K562 (cell line): ENCODE measurements at regions not wholly inside any gene's neighbourhood (a gene's known extent, or its start where the extent isn't known, plus 50 kb on each side); places are given as distances from the start of the nearest gene placed in this dataset.

Experiments
- ATAC-seq: fragments of 200-7000 bp; cut with Tn5 transposase; 3 replicates; pipeline ENCODE4 v1.9.1; 2020; ENCODE audit warnings: moderate library complexity
- BruUV-seq: library from RNA; stranded (reverse); fragments of 400-500 nt; replicated peaks from 2 replicates; lab custom pipeline; 2021; lab: Mats Ljungman, UMichigan
- CTCF ChIA-PET: fragments of 300-600 bp; formaldehyde crosslinking; extraction: SDS; loops from one replicate; lab custom pipeline; 2021; ENCODE audit warnings: low intra/inter-chr PET ratio; lab: Yijun Ruan, JAX
- POLR2A ChIA-PET: fragments of 300-600, 350-650 bp; sonication (Branson Sonifier 250); formaldehyde crosslinking; extraction: SDS; loops from one replicate; lab custom pipeline; 2021; ENCODE audit warnings: antibody characterized with exemption, inconsistent platforms; lab: Yijun Ruan, JAX
- DNase-seq, 4 experiments: peaks; one replicate each; pipeline versions ENCODE4 v3.0.0 to v3.0.0-alpha.2; 2011 to 2018; ENCODE audit warnings: low spot score in 3 of 4, mixed read lengths in 3 of 4; ENCODE audit errors: extremely low read depth in 1 of 4
- FAIRE-seq: peaks from 2 replicates; lab custom pipeline; 2011; peaks lifted over from hg19 to GRCh38; lab: Jason Lieb, UNC
- H2AFZ ChIP-seq: 2 replicates; pipeline ENCODE4 v1.6.0; 2011; ENCODE audit warnings: low read depth, low read length, control low read depth, inconsistent platforms
- H3K27ac ChIP-seq: fragments of 200-600 bp; 3 replicates; pipeline ENCODE4 v1.8.0; 2011; ENCODE audit warnings: low read depth, mild to moderate bottlenecking, control low read depth, inconsistent platforms, low read length, moderate library complexity, mixed read lengths; ENCODE audit errors: extremely low read depth
- H3K27me3 ChIP-seq, 2 experiments: fragments of 300-600 bp in 1 of 2; 2 replicates in 1 of 2; 3 replicates in 1 of 2; pipeline versions ENCODE4 v1.6.0 to v1.8.0; 2011; ENCODE audit warnings: inconsistent platforms in 2 of 2, low read length in 2 of 2, mild to moderate bottlenecking in 1 of 2, mixed read lengths in 1 of 2, moderate library complexity in 1 of 2; ENCODE audit not compliant: control insufficient read depth in 2 of 2, insufficient read depth in 2 of 2
- H3K36me3 ChIP-seq: fragments of 300-600 bp; 3 replicates; pipeline ENCODE4 v1.8.0; 2011; ENCODE audit warnings: mild to moderate bottlenecking, low read length, inconsistent platforms; ENCODE audit not compliant: control insufficient read depth, insufficient read depth
- H3K4me1 ChIP-seq, 2 experiments: fragments of 200-600 bp in 1 of 2; replicated peaks in 1 of 2; 2 replicates in 1 of 2; 3 replicates in 1 of 2; pipeline versions ENCODE4 v1.5.1 to v1.8.0; 2011; ENCODE audit warnings: inconsistent platforms in 2 of 2, low read length in 2 of 2, mild to moderate bottlenecking in 1 of 2, mixed read lengths in 1 of 2, moderate library complexity in 1 of 2; ENCODE audit not compliant: control insufficient read depth in 2 of 2, insufficient read depth in 2 of 2
- H3K4me2 ChIP-seq: 2 replicates; pipeline ENCODE4 v1.6.1; 2011; ENCODE audit warnings: low read length, control low read depth, inconsistent platforms, mixed read lengths; ENCODE audit not compliant: insufficient read depth
- H3K4me3 ChIP-seq: fragments of 200-600 bp; sonication (generic), shearing (Covaris generic); 2 replicates; pipeline ENCODE4 v1.5.1; 2016; ENCODE audit warnings: control low read depth, inconsistent platforms
- H3K79me2 ChIP-seq: fragments of 200-600 bp; 3 replicates; pipeline ENCODE4 v1.8.0; 2011; ENCODE audit warnings: low read length, inconsistent platforms; ENCODE audit not compliant: control insufficient read depth, insufficient read depth
- H3K9ac ChIP-seq, 2 experiments: 2 replicates each; pipeline versions ENCODE4 v1.6.0 to v1.6.1; 2011; ENCODE audit warnings: low read depth in 2 of 2, low read length in 2 of 2, control low read depth in 1 of 2, inconsistent platforms in 1 of 2, mild to moderate bottlenecking in 1 of 2, mixed read lengths in 1 of 2; ENCODE audit not compliant: insufficient read depth in 1 of 2
- H3K9me1 ChIP-seq: one replicate; pipeline ENCODE4 v1.6.0; 2011; ENCODE audit warnings: inconsistent platforms, mild to moderate bottlenecking, low read length, moderate library complexity; ENCODE audit not compliant: control insufficient read depth, insufficient read depth
- H3K9me3 ChIP-seq: replicated peaks from 2 replicates; pipeline ENCODE4 v1.5.1; 2011; ENCODE audit warnings: low read depth, low read length, inconsistent platforms; ENCODE audit not compliant: control insufficient read depth, insufficient read depth
- H4K20me1 ChIP-seq: replicated peaks from 2 replicates; pipeline ENCODE4 v1.6.1; 2011; ENCODE audit warnings: low read length, inconsistent platforms, mixed read lengths; ENCODE audit not compliant: control insufficient read depth, insufficient read depth
- ATF7 ChIP-seq: fragments of 450-650 bp; IDR thresholded peaks from 2 replicates; pipeline ENCODE4 v1.7.1; 2014; ENCODE audit warnings: mild to moderate bottlenecking, moderate library complexity
- CEBPB ChIP-seq: fragments of 450-650 bp; IDR thresholded peaks from 2 replicates; pipeline ENCODE4 v1.6.1; 2016; ENCODE audit warnings: missing genetic modification characterization, missing compliant biosample characterization
- ETV1 ChIP-seq: fragments of 450-650 bp; conservative IDR thresholded peaks from 2 replicates; pipeline ENCODE4 v1.6.1; 2016; ENCODE audit warnings: missing genetic modification characterization, control low read depth, low read depth, missing compliant biosample characterization
- FIP1L1 ChIP-seq: fragments of 200-400 bp; formaldehyde crosslinking; IDR thresholded peaks from 2 replicates; pipeline ENCODE4 v1.6.1; 2018; ENCODE audit warnings: mild to moderate bottlenecking, low read depth, low read length; ENCODE audit not compliant: poor library complexity, severe bottlenecking
- FOXP4 ChIP-seq: sonication (generic); formaldehyde crosslinking; IDR thresholded peaks from 2 replicates; pipeline ENCODE4 v1.8.0; 2022; ENCODE audit warnings: mild to moderate bottlenecking, missing genetic modification reagents, borderline replicate concordance
- HOXB6 ChIP-seq: fragments of 250-450 bp; sonication (Bioruptor Pico); IDR thresholded peaks from 2 replicates; pipeline ENCODE4 v1.5.1; 2022; ENCODE audit warnings: mild to moderate bottlenecking, borderline replicate concordance
- KLF10 ChIP-seq: fragments of 250-450 bp; sonication (Bioruptor Pico); IDR thresholded peaks from 2 replicates; pipeline ENCODE4 v1.6.1; 2021; ENCODE audit warnings: matching md5 sums
- NFATC3 ChIP-seq: fragments of 450-650 bp; IDR thresholded peaks from 2 replicates; pipeline ENCODE4 v1.6.1; 2017; ENCODE audit warnings: mild to moderate bottlenecking
- NFYB ChIP-seq: IDR thresholded peaks from 2 replicates; pipeline ENCODE4 v1.6.1; 2011; ENCODE audit warnings: mild to moderate bottlenecking, moderate library complexity; ENCODE audit not compliant: insufficient read length; ENCODE audit errors: extremely low read depth
- POLR2G ChIP-seq: fragments of 200-400 bp; formaldehyde crosslinking; IDR thresholded peaks from 2 replicates; pipeline ENCODE4 v1.6.1; 2017; ENCODE audit warnings: low read depth, mild to moderate bottlenecking, antibody characterized with exemption, low read length, moderate library complexity
- SIRT6 ChIP-seq: IDR thresholded peaks from one replicate; pipeline ENCODE4 v1.6.1; 2012; ENCODE audit warnings: low read depth, mild to moderate bottlenecking, control low read depth, inconsistent platforms, low read length, moderate library complexity
- SMARCB1 ChIP-seq: IDR thresholded peaks from 2 replicates; pipeline ENCODE4 v1.6.1; 2011; ENCODE audit warnings: improper control_type of control experiment, low read depth; ENCODE audit not compliant: insufficient read length
- SRF ChIP-seq, 2 experiments: fragments of 250-450, 450-650 bp in 1 of 2; sonication (Bioruptor Pico) in 1 of 2; sonication (generic) in 1 of 2; formaldehyde crosslinking; IDR thresholded peaks; 2 replicates each; pipeline versions ENCODE4 v1.5.0 to v1.5.1; 2020 to 2022; ENCODE audit warnings: mild to moderate bottlenecking in 1 of 2, missing genetic modification reagents in 1 of 2
- TAF15 ChIP-seq: fragments of 200-400 bp; formaldehyde crosslinking; IDR thresholded peaks from 2 replicates; pipeline ENCODE4 v1.6.1; 2017; ENCODE audit warnings: mild to moderate bottlenecking, low read depth, low read length, moderate library complexity
- ZBTB2 ChIP-seq: fragments of 450-650 bp; IDR thresholded peaks from 2 replicates; pipeline ENCODE4 v1.6.1; 2016; ENCODE audit warnings: antibody characterized with exemption
- ZNF134 ChIP-seq: fragments of 250-450 bp; sonication (Bioruptor Pico); conservative IDR thresholded peaks from 2 replicates; pipeline ENCODE4 v1.4.0; 2020
- ZNF655 ChIP-seq: fragments of 250-450 bp; sonication (Bioruptor Pico); IDR thresholded peaks from 2 replicates; pipeline ENCODE4 v1.5.0; 2021
- in situ Hi-C: fragments of 300-500 bp; cut with MboI; formaldehyde crosslinking; loops from 4 replicates; pipeline ENCODE4 v1.15.0; 2018; ENCODE audit warnings: inconsistent platforms, mixed read lengths
- intact Hi-C: fragments of 100-400 bp; cut with micrococcal nuclease; formaldehyde crosslinking; loops from 2 replicates; pipeline ENCODE4 v1.14.2; 2022
- TF ChIP-seq, protein P1 (sequence below): sonication (generic); formaldehyde crosslinking; IDR thresholded peaks from 2 replicates; pipeline ENCODE4 v1.8.0; 2022; ENCODE audit warnings: mild to moderate bottlenecking, low read depth, missing genetic modification reagents
- TF ChIP-seq, protein P2 (sequence below): sonication (generic); formaldehyde crosslinking; IDR thresholded peaks from 2 replicates; pipeline ENCODE4 v1.9.0; 2022; ENCODE audit warnings: mild to moderate bottlenecking, missing genetic modification reagents

DNA sequence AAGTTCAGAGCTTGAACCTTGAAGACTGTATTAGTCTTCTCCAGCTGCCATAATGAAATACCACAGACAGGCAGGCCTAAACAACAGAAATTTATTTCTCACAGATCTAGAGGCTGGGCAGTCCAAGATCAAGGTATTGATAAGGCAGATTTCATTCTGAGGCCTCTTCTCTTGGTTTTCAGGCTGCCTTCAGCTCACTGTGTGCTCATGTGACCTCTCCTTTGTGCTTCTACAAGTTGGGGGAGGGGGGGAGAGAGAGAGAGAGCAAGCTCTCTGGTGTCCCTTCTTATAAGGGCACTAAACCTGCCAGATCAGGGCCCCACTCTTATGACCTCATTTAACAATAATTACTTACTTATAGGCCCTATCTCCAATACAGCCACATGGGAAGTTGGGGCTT, 102.6 kb upstream of the RSPO3 start:
- ATAC-seq = no peak
- Histone ChIP-seq H2AFZ (no peak overlapping the region), H3K79me2 (no peaks in the 10 kb centered on the region), H3K4me2 (no peak overlapping the region), H3K9me3 (no peaks in the 10 kb centered on the region), H3K27me3 (no peaks in the 10 kb centered on the region), H3K36me3 (no peaks in the 10 kb centered on the region), H3K9ac (no peak overlapping the region), H3K4me3 (no peak overlapping the region), H3K4me1 (no peaks in the 10 kb centered on the region), H3K9me1 (no peaks in the 10 kb centered on the region), H4K20me1 (no peaks in the 10 kb centered on the region), H3K27ac (no peak overlapping the region)
- in situ Hi-C loops (no loop called here), intact Hi-C loops (no loop called here)
- CTCF ChIA-PET = no interaction called here
- no peak for DNase-seq
- TF ChIP-seq KLF10 (CRISPR knock-in tag) (no peak), POLR2G (no peak), NFATC3 (no peak), ZNF655 (CRISPR knock-in tag) (no peak), SMARCB1 (no peak), FIP1L1 (no peak), CEBPB (tag) (no peak), ATF7 (no peak), FOXP4 (CRISPR knock-in tag) (no peak), HOXB6 (CRISPR knock-in tag) (no peak), NFYB (no peak), ETV1 (tag) (no peak), ZBTB2 (no peak), SIRT6 (no peak), ZNF134 (no peak), SRF (CRISPR knock-in tag; IDR thresholded peaks at IDR 0.05) (no peak), TAF15 (no peak)
- TF ChIP-seq, protein P1, sequence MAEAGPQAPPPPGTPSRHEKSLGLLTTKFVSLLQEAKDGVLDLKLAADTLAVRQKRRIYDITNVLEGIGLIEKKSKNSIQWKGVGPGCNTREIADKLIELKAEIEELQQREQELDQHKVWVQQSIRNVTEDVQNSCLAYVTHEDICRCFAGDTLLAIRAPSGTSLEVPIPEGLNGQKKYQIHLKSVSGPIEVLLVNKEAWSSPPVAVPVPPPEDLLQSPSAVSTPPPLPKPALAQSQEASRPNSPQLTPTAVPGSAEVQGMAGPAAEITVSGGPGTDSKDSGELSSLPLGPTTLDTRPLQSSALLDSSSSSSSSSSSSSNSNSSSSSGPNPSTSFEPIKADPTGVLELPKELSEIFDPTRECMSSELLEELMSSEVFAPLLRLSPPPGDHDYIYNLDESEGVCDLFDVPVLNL (CRISPR knock-in tag) = no peak
- TF ChIP-seq, protein P2, sequence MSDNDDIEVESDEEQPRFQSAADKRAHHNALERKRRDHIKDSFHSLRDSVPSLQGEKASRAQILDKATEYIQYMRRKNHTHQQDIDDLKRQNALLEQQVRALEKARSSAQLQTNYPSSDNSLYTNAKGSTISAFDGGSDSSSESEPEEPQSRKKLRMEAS (CRISPR knock-in tag) = no peak
- no peak for FAIRE-seq
- no TSS peak for BruUV-seq
- POLR2A ChIA-PET = no interaction called here
